ENCODE measurements at regions not wholly inside any gene's neighbourhood (a gene's known extent, or its start where the extent isn't known, plus 50 kb on each side); places are given as distances from the start of the nearest gene placed in this dataset.

- DNase-seq: no peak
Measured at GRCh38 chr12:32047357-32048212, 59.1 kb upstream of the BICD1 start.

GRCh38 chr12:32048791-32049190 lies 57.9 kb upstream of the BICD1 start:
- no peak for DNase-seq

GRCh38 chr12:32049956-32050355 lies 56.7 kb upstream of the BICD1 start:
- no peak for DNase-seq

GRCh38 chr12:32051511-32052211 lies 55.0 kb upstream of the BICD1 start:
- no peak for DNase-seq

- DNase-seq: no peak
Measured at GRCh38 chr12:32052212-32052713, 54.4 kb upstream of the BICD1 start.

GRCh38 chr12:32053881-32054624 lies 52.6 kb upstream of the BICD1 start:
- no peak for DNase-seq

Data from NCI-H187 (cell line).